ENCODE measurements at regions not wholly inside any gene's neighbourhood (a gene's known extent, or its start where the extent isn't known, plus 50 kb on each side); places are given as distances from the start of the nearest gene placed in this dataset.

GRCh38 chr18:59818769-59819168, 81.0 kb upstream of the PMAIP1 start:
- TF ChIP-seq EP300 (IDR thresholded peaks at IDR 0.05; ENCODE audit: borderline replicate concordance in 1 of 2, low read depth in 1 of 2, low read length in 1 of 2) (no peak), CTCF (IDR thresholded peaks at IDR 0.05) (no peak), MAX (IDR thresholded peaks at IDR 0.05; ENCODE audit: low read depth) (no peak)
